Effector memory CD4-positive, alpha-beta T cell (primary cell): ENCODE measurements at regions not wholly inside any gene's neighbourhood (a gene's known extent, or its start where the extent isn't known, plus 50 kb on each side); places are given as distances from the start of the nearest gene placed in this dataset.

Experiments used
- DNase-seq, 3 donors: peaks; one replicate each; pipeline ENCODE4 v3.0.0-alpha.2; 2020
- H3K27ac ChIP-seq: 2 replicates; pipeline ENCODE4 v1.7.0; 2013; ENCODE audit warnings: mild to moderate bottlenecking, low read length, moderate library complexity; ENCODE audit not compliant: insufficient read depth, poor library complexity, severe bottlenecking
- H3K27me3 ChIP-seq: replicated peaks from 2 replicates; pipeline ENCODE4 v1.7.0; 2013; ENCODE audit warnings: mild to moderate bottlenecking, low read length; ENCODE audit not compliant: insufficient read depth, control insufficient read depth, poor library complexity, severe bottlenecking
- H3K36me3 ChIP-seq: 2 replicates; pipeline ENCODE4 v1.7.0; 2013; ENCODE audit warnings: mild to moderate bottlenecking, low read length, moderate library complexity; ENCODE audit not compliant: control insufficient read depth, insufficient read depth
- H3K4me1 ChIP-seq: 2 replicates; pipeline ENCODE4 v1.7.0; 2013; ENCODE audit warnings: low read length, mild to moderate bottlenecking; ENCODE audit not compliant: control insufficient read depth, insufficient read depth, poor library complexity, severe bottlenecking
- H3K4me3 ChIP-seq: 2 replicates; pipeline ENCODE4 v1.7.0; 2013; ENCODE audit warnings: low read length, low read depth, mild to moderate bottlenecking; ENCODE audit not compliant: insufficient read depth, poor library complexity, severe bottlenecking
- H3K9me3 ChIP-seq: 2 replicates; pipeline ENCODE4 v1.7.0; 2013; ENCODE audit warnings: mild to moderate bottlenecking, low read length, moderate library complexity; ENCODE audit not compliant: control insufficient read depth

GRCh38 chr2:146837857-146838256 lies 1007.0 kb upstream of the ACVR2A start:
- H3K9me3 ChIP-seq: no peaks in the 10 kb centered on the region
- no peaks in the 10 kb centered on the region for H3K36me3 ChIP-seq
- no peaks in the 10 kb centered on the region for H3K27me3 ChIP-seq
- no peak overlapping the region for H3K27ac ChIP-seq
- H3K4me3 ChIP-seq: no peak overlapping the region
- no peaks in the 10 kb centered on the region for H3K4me1 ChIP-seq
- DNase-seq: no peak

- no peaks in the 10 kb centered on the region for H3K4me1 ChIP-seq
- no peaks in the 10 kb centered on the region for H3K27me3 ChIP-seq
- DNase-seq: no peak
These were observed 1018.4 kb upstream of the ACVR2A start for GRCh38 chr2:146826388-146826787.

GRCh38 chr2:146821836-146822316 lies 1023.0 kb upstream of the ACVR2A start:
- Histone ChIP-seq H3K9me3 (no peaks in the 10 kb centered on the region), H3K36me3 (no peaks in the 10 kb centered on the region), H3K4me1 (no peaks in the 10 kb centered on the region), H3K27ac (no peak overlapping the region), H3K27me3 (no peaks in the 10 kb centered on the region), H3K4me3 (no peak overlapping the region)
- no peak for DNase-seq

More at GRCh38 chr2:146826388-146826787, 1018.4 kb upstream of the ACVR2A start:
- no peak overlapping the region for H3K4me3 ChIP-seq
- H3K9me3 ChIP-seq: no peaks in the 10 kb centered on the region
- no peak overlapping the region for H3K27ac ChIP-seq
- H3K36me3 ChIP-seq: no peaks in the 10 kb centered on the region

GRCh38 chr2:146820672-146821071 lies 1024.2 kb upstream of the ACVR2A start:
- Histone ChIP-seq H3K27ac (no peak overlapping the region), H3K4me3 (no peak overlapping the region), H3K36me3 (no peaks in the 10 kb centered on the region), H3K4me1 (no peaks in the 10 kb centered on the region), H3K9me3 (no peaks in the 10 kb centered on the region), H3K27me3 (no peaks in the 10 kb centered on the region)
- DNase-seq: no peak

GRCh38 chr2:146818122-146818521 lies 1026.7 kb upstream of the ACVR2A start:
- Histone ChIP-seq H3K9me3 (no peaks in the 10 kb centered on the region), H3K36me3 (no peaks in the 10 kb centered on the region), H3K27me3 (no peaks in the 10 kb centered on the region), H3K4me3 (no peak overlapping the region), H3K4me1 (no peaks in the 10 kb centered on the region), H3K27ac (no peak overlapping the region)
- DNase-seq: no peak

- no peaks in the 10 kb centered on the region for H3K27me3 ChIP-seq
- H3K9me3 ChIP-seq: no peaks in the 10 kb centered on the region
- H3K4me3 ChIP-seq: no peak overlapping the region
- no peaks in the 10 kb centered on the region for H3K36me3 ChIP-seq
- H3K27ac ChIP-seq: no peak overlapping the region
- H3K4me1 ChIP-seq: no peaks in the 10 kb centered on the region
- no peak for DNase-seq
These were observed 1027.2 kb upstream of the ACVR2A start for GRCh38 chr2:146817613-146818012.

- DNase-seq: no peak
- Histone ChIP-seq H3K27me3 (no peaks in the 10 kb centered on the region), H3K4me1 (no peaks in the 10 kb centered on the region), H3K4me3 (no peak overlapping the region), H3K27ac (no peak overlapping the region), H3K36me3 (no peaks in the 10 kb centered on the region), H3K9me3 (no peaks in the 10 kb centered on the region)
These were observed 1029.9 kb upstream of the ACVR2A start for GRCh38 chr2:146814971-146815370.

GRCh38 chr2:146807568-146808168 lies 1037.2 kb upstream of the ACVR2A start:
- no peaks in the 10 kb centered on the region for H3K9me3 ChIP-seq
- DNase-seq: no peak
- no peaks in the 10 kb centered on the region for H3K4me1 ChIP-seq
- no peaks in the 10 kb centered on the region for H3K27me3 ChIP-seq
- no peak overlapping the region for H3K27ac ChIP-seq
- no peaks in the 10 kb centered on the region for H3K36me3 ChIP-seq
- H3K4me3 ChIP-seq: no peak overlapping the region

- Histone ChIP-seq H3K27ac (no peak overlapping the region), H3K36me3 (no peaks in the 10 kb centered on the region), H3K4me3 (no peak overlapping the region), H3K27me3 (no peaks in the 10 kb centered on the region), H3K9me3 (no peaks in the 10 kb centered on the region), H3K4me1 (no peaks in the 10 kb centered on the region)
- DNase-seq: no peak
These were observed 1038.3 kb upstream of the ACVR2A start for GRCh38 chr2:146806364-146807005.

- Histone ChIP-seq H3K36me3 (no peaks in the 10 kb centered on the region), H3K27ac (no peak overlapping the region), H3K4me3 (no peak overlapping the region), H3K9me3 (no peaks in the 10 kb centered on the region), H3K4me1 (no peaks in the 10 kb centered on the region), H3K27me3 (no peaks in the 10 kb centered on the region)
- no peak for DNase-seq
These were observed 1040.5 kb upstream of the ACVR2A start for GRCh38 chr2:146804288-146804687.
